ENCODE measurements at regions not wholly inside any gene's neighbourhood (a gene's known extent, or its start where the extent isn't known, plus 50 kb on each side); places are given as distances from the start of the nearest gene placed in this dataset.
"Not testable (repeated sequence)": the region's sequence is repeated elsewhere in the genome, so short reads cannot be mapped to it uniquely, and the experiment has no call there.

GRCh38 chr10:2920637-2921036 lies 146.7 kb upstream of the PFKP start:
- no peak for DNase-seq (ENCODE audit: low read depth in 3 of 3)

DNA sequence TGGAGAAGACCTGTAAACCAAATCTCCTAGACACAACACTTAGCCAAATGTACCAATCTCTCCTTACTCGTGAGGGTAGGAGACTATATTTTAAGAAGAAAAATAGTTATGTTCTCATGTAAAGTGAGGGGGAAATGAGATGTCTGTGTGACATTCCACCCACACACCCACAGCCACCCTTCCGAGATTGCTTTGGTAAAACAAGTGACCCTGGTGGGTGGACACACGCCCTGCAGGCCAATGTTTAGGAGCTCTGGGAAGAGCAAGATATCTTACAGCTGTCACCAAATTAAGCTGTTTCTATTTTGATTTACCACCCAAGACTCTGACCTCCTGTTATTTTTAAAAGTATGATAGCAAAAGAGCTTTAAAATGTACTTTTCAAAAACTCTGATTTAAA lies 147.2 kb upstream of the PFKP start:
- no peak for DNase-seq (ENCODE audit: low read depth in 3 of 3)

- DNase-seq (ENCODE audit: low read depth in 3 of 3): no peak
These were observed 148.3 kb upstream of the PFKP start for GRCh38 chr10:2919016-2919415.

GRCh38 chr10:2918489-2918888 lies 148.9 kb upstream of the PFKP start:
- DNase-seq (ENCODE audit: low read depth in 3 of 3): no peak

GRCh38 chr10:2917926-2918325 lies 149.4 kb upstream of the PFKP start:
- no peak for DNase-seq (ENCODE audit: low read depth in 3 of 3)

DNA sequence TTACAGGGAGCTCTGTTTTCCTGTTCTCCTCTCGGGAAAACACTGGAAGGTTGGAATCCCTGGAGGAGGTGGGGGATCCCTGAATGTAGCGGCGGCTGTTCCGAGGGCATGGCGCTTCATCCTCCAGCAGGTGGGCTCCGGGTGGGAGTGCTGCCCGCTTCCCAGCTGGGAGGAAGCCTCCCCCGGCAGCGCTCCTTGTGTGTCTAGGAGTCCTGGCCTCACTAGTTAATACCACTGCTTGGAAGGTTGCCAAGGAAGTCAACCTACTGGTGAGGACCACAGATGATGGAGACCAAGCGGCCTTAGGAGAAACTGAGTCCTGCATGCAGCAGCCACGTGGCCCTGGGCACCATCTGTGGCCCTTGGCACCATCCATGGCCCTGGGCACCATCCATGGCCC lies 151.9 kb upstream of the PFKP start:
- DNase-seq (ENCODE audit: low read depth in 3 of 3): no peak

DNA sequence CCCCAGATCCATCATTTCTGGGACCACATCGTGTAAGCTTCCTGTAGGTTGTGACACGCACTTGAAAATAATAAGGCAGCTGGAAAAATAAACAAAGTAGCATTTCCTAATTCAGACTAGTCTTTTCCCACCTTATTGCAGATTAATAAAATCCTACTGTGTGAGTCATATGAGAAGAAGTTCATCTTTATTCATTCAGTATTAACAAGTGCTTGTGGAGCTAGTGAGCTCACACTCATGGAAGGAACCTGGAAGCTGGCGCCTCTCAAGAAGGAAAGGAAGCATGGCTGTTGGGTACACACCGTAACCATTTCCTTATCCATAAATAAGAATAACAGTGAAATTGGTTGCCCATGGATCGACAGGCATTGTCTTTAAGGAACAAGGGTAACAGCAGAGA lies 152.6 kb upstream of the PFKP start:
- DNase-seq (ENCODE audit: low read depth in 3 of 3): no peak

- no peak for DNase-seq (ENCODE audit: low read depth in 3 of 3)
These were observed 153.9 kb upstream of the PFKP start for GRCh38 chr10:2913474-2913873.

DNA sequence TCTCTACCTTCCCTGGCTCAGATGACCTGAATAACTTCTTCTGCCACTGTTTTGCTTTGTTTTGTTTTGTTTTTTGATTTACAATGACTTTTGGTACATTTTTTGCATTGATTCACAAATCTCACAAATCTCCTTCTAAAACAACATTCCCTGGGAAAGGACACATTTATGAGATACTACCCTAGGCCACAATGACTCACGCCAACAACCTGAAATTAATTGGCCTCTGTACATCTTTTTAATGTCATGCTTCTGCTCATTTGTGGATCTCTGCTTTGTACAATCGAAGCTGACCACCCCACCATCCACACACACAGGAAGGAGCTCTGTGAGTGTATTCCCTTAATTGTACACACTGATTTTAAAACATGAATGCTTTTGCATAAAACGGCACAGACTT lies 156.7 kb upstream of the PFKP start:
- no peak for DNase-seq (ENCODE audit: low read depth in 3 of 3)

- no peak for DNase-seq (ENCODE audit: low read depth in 3 of 3)
These were observed 157.4 kb upstream of the PFKP start for GRCh38 chr10:2909921-2910320.

DNA sequence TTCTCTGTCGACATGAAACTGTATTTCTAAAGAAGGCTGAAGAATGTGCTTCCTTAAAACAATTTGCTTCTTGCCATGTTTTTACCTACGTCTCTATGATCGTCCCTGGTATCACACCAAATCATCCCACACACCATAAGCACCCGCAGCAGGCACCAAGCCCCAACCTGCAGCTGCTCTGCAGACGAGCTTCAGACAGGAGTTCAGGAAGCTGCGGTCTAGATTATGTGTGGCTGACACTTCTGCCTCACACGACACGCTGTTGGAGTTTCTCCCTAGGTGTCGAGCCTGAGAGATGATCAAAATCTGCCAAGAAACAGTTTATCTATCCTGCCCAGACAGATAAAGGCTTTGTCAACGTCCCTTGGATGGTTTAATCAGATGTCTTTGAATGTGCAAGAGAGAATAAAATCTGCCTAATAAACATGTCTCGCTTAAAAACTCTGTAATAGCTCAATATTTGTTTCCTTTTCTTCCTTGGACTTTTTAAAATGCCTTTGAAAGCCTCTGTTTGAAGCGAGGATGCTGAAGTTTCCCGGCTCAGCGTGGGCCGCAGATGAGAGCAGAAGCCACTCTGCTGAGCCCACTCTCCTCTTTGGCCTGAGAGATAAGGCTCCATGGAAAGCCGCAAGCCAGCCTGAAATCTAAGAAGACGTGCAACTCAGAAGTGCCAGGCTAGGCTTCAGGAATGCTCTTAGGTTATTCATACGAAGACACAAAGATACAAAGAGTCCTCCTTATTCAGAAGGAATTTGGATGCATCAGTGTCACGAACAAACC lies 158.3 kb upstream of the PFKP start:
- DNase-seq (ENCODE audit: low read depth in 3 of 3): peak in 1 of 3 experiments; percentile 29

GRCh38 chr10:2906974-2907373 lies 160.4 kb upstream of the PFKP start:
- DNase-seq (ENCODE audit: low read depth in 3 of 3): no peak

DNA sequence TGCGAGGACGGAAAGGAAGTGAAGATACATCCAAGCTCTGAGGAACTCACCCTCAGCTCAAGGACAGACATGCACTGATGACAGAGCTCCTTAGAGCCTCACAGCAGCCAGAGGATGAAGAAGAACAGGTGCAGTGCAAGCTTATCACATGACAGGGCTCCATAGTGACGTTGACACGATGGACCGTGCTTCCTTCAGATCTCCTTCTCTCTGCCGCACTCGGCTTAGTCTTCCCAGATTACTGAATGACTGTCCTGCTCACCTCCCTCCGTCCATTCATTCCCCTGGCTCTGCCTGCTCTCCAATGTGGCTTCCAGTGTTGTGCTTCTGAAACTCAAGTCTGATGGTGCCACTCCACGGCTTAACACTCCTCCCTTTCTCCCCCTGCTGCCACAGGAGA lies 161.5 kb upstream of the PFKP start:
- DNase-seq (ENCODE audit: low read depth in 3 of 3): no peak

DNA sequence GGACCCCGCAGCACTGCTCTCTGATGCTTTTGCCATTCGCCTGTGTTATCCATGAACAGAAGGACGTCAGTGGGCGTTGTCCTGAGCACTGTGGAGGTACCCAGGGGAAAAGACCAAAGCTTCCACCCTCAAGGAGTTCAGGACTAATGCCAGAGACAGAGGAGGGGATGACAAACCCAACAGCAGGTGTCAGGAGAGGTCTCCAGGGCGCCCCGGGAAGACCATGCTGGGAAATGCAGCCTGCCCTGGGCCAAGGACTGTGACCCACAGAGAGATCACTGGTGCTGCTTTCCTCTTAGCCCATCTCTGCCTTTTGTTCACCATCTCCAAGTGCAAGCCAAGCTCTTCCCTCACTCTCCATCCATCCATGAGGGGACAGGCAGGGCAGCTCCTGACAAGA lies 166.8 kb upstream of the PFKP start:
- DNase-seq (ENCODE audit: low read depth in 3 of 3): no peak

DNA sequence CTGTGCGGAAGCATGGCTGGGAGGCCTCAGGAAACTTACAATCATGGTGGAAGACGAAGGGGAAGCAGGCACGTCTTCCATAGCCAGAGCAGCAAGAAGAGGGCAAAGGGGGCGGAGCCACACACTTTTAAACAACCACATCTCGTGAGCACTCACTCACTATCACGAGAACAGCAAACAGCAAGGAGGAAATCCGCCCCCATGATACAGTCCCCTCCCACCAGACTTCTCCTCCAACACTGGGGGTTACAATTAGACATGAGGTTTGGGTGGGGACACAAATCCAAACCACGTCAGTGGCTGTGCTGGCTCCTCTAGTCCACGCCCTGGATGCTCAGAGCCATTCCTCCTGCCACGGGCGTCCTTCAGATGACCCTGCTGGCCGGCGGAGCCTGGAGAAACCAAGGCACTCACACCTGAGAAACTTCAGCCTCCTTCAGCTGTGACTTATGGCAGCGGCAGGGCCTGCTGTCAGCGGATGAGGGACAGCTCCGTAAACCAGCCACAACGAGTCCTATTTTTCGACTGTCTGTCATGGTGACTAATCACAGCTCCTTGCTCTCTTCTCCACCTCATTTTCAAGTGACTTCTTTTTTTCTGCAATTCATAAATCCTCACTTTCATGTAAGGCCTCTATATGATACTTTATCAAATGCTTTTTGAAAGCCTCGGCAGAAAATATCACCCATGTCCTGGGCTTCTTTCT lies 167.9 kb upstream of the PFKP start:
- no peak for DNase-seq (ENCODE audit: low read depth in 3 of 3)

DNA sequence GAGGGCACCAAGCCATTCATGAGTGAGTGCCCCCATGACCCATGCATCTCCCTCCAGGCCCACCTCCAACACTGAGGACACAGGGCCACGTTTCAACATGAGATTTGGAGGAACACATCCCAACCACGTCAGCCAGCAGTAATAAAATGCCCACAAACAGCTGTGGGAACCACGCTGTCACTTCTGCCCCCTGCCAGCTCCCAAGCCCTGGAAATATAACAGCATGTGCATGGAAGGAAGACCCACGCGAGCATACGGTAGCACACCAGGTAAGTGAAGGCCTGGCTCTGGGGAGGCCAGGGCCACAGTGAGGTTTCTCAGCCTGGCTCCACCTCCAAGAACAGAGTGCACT lies 168.9 kb upstream of the PFKP start:
- DNase-seq (ENCODE audit: low read depth in 3 of 3): no peak

- DNase-seq (ENCODE audit: low read depth in 3 of 3): peak in 1 of 3 experiments; percentile 27
These were observed 169.5 kb upstream of the PFKP start for GRCh38 chr10:2897619-2898508.

- not testable (repeated sequence) for DNase-seq (ENCODE audit: low read depth in 3 of 3)
These were observed 171.0 kb upstream of the PFKP start for GRCh38 chr10:2896334-2896733.

DNA sequence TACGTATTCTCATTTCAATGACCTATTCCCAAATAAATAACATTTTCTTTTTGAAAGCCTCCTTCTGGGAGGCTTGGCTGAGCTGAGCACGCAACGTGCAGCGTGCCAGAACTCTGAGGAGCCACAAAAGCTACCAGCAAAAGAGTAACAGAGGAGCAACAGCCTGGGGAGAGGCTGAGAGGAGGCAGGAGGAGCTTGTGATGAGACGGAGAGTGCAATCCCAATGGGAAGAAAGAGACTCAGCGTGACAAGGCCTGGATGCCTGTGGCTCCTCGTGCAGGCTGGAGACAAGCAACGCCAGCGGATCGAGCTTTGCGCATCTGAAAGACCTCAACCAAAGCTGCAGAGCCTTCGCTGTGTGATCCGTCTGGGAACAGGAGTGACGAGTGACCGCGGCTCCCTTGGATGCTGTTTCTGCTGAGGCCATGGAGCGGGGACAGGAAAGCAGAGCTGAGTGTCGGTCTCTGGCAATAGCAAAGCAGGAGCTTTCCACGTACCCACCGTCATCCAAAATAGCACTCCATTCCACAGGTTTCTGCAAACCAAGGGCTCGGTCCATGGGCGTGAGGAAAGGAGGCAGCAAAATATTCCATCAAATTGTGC lies 171.7 kb upstream of the PFKP start:
- no peak for DNase-seq (ENCODE audit: low read depth in 3 of 3)

- DNase-seq (ENCODE audit: low read depth in 3 of 3): no peak
These were observed 173.4 kb upstream of the PFKP start for GRCh38 chr10:2893991-2894390.

- no peak for DNase-seq (ENCODE audit: low read depth in 3 of 3)
These were observed 174.0 kb upstream of the PFKP start for GRCh38 chr10:2893158-2893845.

GRCh38 chr10:2891770-2892124 lies 175.6 kb upstream of the PFKP start:
- no peak for DNase-seq (ENCODE audit: low read depth in 3 of 3)
